ENCODE measurements at regions not wholly inside any gene's neighbourhood (a gene's known extent, or its start where the extent isn't known, plus 50 kb on each side); places are given as distances from the start of the nearest gene placed in this dataset.

GRCh38 chr2:155442755-155443372, 744.4 kb downstream of the KCNJ3 start:
- H3K36me3 ChIP-seq = no peaks in the 10 kb centered on the region
- H3K4me1 ChIP-seq = no peaks in the 10 kb centered on the region
- no peak overlapping the region for H3K4me3 ChIP-seq
- DNase-seq = peak in 1 of 3 donors; percentile 57
- H3K27me3 ChIP-seq = no peaks in the 10 kb centered on the region
- no peaks in the 10 kb centered on the region for H3K9me3 ChIP-seq
- no peak overlapping the region for H3K27ac ChIP-seq
- TF ChIP-seq CTCF (IDR thresholded peaks at IDR 0.05) (no peak), POLR2A (IDR thresholded peaks at IDR 0.05) (no peak)

GRCh38 chr2:155442088-155442487, 743.6 kb downstream of the KCNJ3 start:
- Histone ChIP-seq H3K4me1 (no peaks in the 10 kb centered on the region), H3K27ac (no peak overlapping the region), H3K36me3 (no peaks in the 10 kb centered on the region), H3K9me3 (no peaks in the 10 kb centered on the region), H3K27me3 (no peaks in the 10 kb centered on the region), H3K4me3 (no peak overlapping the region)
- no peak for DNase-seq
- TF ChIP-seq POLR2A (IDR thresholded peaks at IDR 0.05) (no peak), CTCF (IDR thresholded peaks at IDR 0.05) (no peak)

- no peaks in the 10 kb centered on the region for H3K27me3 ChIP-seq
- no peak for TF ChIP-seq CTCF (IDR thresholded peaks at IDR 0.05)
- TF ChIP-seq POLR2A (IDR thresholded peaks at IDR 0.05) = no peak
- no peaks in the 10 kb centered on the region for H3K36me3 ChIP-seq
- no peak for DNase-seq
- H3K9me3 ChIP-seq = no peaks in the 10 kb centered on the region
- H3K4me1 ChIP-seq = no peaks in the 10 kb centered on the region
- no peak overlapping the region for H3K27ac ChIP-seq
- H3K4me3 ChIP-seq = no peak overlapping the region
Observed at GRCh38 chr2:155431004-155431507, 732.6 kb downstream of the KCNJ3 start.

- Histone ChIP-seq H3K27me3 (no peaks in the 10 kb centered on the region), H3K4me1 (no peaks in the 10 kb centered on the region), H3K9me3 (no peaks in the 10 kb centered on the region), H3K27ac (no peak overlapping the region), H3K36me3 (no peaks in the 10 kb centered on the region), H3K4me3 (no peak overlapping the region)
- no peak for DNase-seq
- TF ChIP-seq CTCF (IDR thresholded peaks at IDR 0.05) (no peak), POLR2A (IDR thresholded peaks at IDR 0.05) (no peak)
Observed at GRCh38 chr2:155427470-155427869, 729.0 kb downstream of the KCNJ3 start.

GRCh38 chr2:155424518-155424917, 726.0 kb downstream of the KCNJ3 start:
- Histone ChIP-seq H3K4me1 (no peaks in the 10 kb centered on the region), H3K27ac (no peak overlapping the region), H3K9me3 (no peaks in the 10 kb centered on the region), H3K36me3 (no peaks in the 10 kb centered on the region), H3K27me3 (no peaks in the 10 kb centered on the region), H3K4me3 (no peak overlapping the region)
- no peak for TF ChIP-seq POLR2A (IDR thresholded peaks at IDR 0.05)
- TF ChIP-seq CTCF (IDR thresholded peaks at IDR 0.05) = no peak
- no peak for DNase-seq

- no peaks in the 10 kb centered on the region for H3K27me3 ChIP-seq
- TF ChIP-seq CTCF (IDR thresholded peaks at IDR 0.05) (no peak), POLR2A (IDR thresholded peaks at IDR 0.05) (no peak)
- no peaks in the 10 kb centered on the region for H3K9me3 ChIP-seq
- no peak for DNase-seq
- H3K4me3 ChIP-seq = no peak overlapping the region
- no peaks in the 10 kb centered on the region for H3K4me1 ChIP-seq
- no peaks in the 10 kb centered on the region for H3K36me3 ChIP-seq
- no peak overlapping the region for H3K27ac ChIP-seq
Observed at GRCh38 chr2:155418753-155419152, 720.3 kb downstream of the KCNJ3 start.

All from Peyer's patch (tissue), 4 donors.